ENCODE measurements at regions not wholly inside any gene's neighbourhood (a gene's known extent, or its start where the extent isn't known, plus 50 kb on each side); places are given as distances from the start of the nearest gene placed in this dataset.

DNA sequence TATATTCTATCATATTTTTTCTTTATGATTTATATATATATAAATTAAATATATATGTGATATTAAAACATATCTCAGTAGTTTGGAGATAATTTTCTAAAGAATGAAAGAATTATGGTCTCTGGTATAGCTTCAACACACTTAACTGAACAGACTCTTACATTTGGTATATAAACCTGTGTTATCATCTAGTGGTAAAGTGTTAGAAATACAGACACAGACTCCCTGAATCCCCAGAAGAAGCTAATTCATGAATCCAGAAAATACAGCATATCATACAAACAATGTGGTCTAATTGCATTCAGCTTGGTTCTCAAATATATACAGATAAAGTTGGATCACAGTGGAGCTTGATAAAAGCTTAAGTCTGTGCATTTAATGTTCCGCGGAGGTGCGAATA is 1100.4 kb downstream of the ROBO2 start:
- no peak for DNase-seq
- Histone ChIP-seq H3K36me3 (no peaks in the 10 kb centered on the region), H3K27ac (no peak overlapping the region), H3K9me3 (peaks cover 3% of the 10 kb centered on the region), H3K9ac (ENCODE audit: low read depth in 2 of 2, low read length in 2 of 2) (no peak overlapping the region), H3K4me1 (no peaks in the 10 kb centered on the region), H3K27me3 (no peaks in the 10 kb centered on the region), H3K4me3 (no peak overlapping the region)
- intact Hi-C loops (cut with DNase I) = no loop called here
- TF ChIP-seq, protein P1, sequence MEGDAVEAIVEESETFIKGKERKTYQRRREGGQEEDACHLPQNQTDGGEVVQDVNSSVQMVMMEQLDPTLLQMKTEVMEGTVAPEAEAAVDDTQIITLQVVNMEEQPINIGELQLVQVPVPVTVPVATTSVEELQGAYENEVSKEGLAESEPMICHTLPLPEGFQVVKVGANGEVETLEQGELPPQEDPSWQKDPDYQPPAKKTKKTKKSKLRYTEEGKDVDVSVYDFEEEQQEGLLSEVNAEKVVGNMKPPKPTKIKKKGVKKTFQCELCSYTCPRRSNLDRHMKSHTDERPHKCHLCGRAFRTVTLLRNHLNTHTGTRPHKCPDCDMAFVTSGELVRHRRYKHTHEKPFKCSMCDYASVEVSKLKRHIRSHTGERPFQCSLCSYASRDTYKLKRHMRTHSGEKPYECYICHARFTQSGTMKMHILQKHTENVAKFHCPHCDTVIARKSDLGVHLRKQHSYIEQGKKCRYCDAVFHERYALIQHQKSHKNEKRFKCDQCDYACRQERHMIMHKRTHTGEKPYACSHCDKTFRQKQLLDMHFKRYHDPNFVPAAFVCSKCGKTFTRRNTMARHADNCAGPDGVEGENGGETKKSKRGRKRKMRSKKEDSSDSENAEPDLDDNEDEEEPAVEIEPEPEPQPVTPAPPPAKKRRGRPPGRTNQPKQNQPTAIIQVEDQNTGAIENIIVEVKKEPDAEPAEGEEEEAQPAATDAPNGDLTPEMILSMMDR (IDR thresholded peaks at IDR 0.05) = no peak

DNA sequence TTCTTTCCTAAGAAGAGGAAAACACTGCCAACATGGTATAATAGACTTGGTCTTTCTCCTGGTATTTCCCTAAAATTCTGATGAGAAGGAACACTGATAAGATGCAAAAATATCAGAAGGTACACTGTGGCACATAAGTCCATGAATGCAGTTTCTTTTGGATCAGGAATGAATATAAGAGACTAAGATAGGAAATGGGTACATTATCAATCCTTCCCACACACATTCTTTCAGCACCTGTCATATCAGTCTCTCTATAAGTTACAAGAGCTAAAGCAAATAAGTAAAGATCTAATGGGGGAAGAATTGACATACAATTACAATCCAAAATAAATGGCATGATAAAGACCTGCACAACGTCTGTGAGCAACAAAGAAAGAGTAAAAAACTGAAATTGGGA is 1101.0 kb downstream of the ROBO2 start:
- TF ChIP-seq, protein P1 (IDR thresholded peaks at IDR 0.05) = no peak
- H3K9me3 ChIP-seq = peaks cover 3% of the 10 kb centered on the region
- H3K36me3 ChIP-seq = no peaks in the 10 kb centered on the region
- no peaks in the 10 kb centered on the region for H3K4me1 ChIP-seq
- no peak overlapping the region for H3K27ac ChIP-seq
- no peak for DNase-seq
- intact Hi-C loops (cut with DNase I) = no loop called here
- no peak overlapping the region for H3K9ac ChIP-seq (ENCODE audit: low read depth in 2 of 2, low read length in 2 of 2)
- H3K27me3 ChIP-seq = no peaks in the 10 kb centered on the region
- no peak overlapping the region for H3K4me3 ChIP-seq

DNA sequence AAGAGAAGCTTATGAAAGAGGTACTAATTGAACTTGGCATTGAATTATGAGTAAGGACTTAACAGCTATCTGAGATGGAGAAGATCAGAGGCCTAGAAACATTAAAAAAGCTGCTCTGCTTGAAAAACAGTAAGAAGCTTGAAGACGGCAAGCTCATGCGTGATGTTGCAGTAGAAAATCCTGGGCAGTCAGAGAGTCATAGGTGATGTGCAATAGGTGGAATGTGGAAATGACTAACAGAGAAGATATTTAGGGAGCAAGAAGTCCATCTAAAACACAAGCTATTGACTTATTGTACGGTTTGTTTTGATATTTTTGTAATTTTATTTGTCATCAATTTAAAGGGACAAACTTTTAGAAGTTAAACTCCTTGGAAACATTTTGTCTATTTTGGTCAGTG is 1101.4 kb downstream of the ROBO2 start:
- H3K27ac ChIP-seq = no peak overlapping the region
- no peak overlapping the region for H3K4me3 ChIP-seq
- TF ChIP-seq, protein P1 (IDR thresholded peaks at IDR 0.05) = no peak
- no peak for DNase-seq
- intact Hi-C loops (cut with DNase I) = no loop called here
- no peaks in the 10 kb centered on the region for H3K27me3 ChIP-seq
- H3K36me3 ChIP-seq = no peaks in the 10 kb centered on the region
- no peak overlapping the region for H3K9ac ChIP-seq (ENCODE audit: low read depth in 2 of 2, low read length in 2 of 2)
- peaks cover 3% of the 10 kb centered on the region for H3K9me3 ChIP-seq
- no peaks in the 10 kb centered on the region for H3K4me1 ChIP-seq

DNA sequence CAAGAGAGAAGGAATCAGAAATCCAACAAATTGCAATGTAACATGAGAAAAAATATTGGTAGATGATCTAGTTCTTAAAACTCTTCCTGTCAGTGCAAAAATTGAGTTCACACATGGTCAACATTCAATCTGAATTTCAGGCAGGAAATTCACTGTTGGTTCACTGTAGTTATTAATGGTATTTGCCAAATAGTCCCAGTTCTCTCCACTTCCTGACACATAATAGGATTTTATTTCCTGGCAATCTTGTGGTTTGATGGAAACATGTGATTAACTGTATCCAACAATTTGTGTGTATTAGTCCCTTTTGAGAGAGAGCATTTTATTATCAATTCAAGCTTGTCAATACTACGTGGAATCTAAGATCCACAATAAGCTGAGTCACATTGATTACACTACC is 1103.1 kb downstream of the ROBO2 start:
- DNase-seq = no peak
- Histone ChIP-seq H3K27me3 (no peaks in the 10 kb centered on the region), H3K9me3 (peaks cover 3% of the 10 kb centered on the region), H3K9ac (ENCODE audit: low read depth in 2 of 2, low read length in 2 of 2) (no peak overlapping the region), H3K4me3 (no peak overlapping the region), H3K36me3 (no peaks in the 10 kb centered on the region), H3K4me1 (no peaks in the 10 kb centered on the region), H3K27ac (no peak overlapping the region)
- intact Hi-C loops (cut with DNase I) = no loop called here
- TF ChIP-seq, protein P1 (IDR thresholded peaks at IDR 0.05) = no peak

DNA sequence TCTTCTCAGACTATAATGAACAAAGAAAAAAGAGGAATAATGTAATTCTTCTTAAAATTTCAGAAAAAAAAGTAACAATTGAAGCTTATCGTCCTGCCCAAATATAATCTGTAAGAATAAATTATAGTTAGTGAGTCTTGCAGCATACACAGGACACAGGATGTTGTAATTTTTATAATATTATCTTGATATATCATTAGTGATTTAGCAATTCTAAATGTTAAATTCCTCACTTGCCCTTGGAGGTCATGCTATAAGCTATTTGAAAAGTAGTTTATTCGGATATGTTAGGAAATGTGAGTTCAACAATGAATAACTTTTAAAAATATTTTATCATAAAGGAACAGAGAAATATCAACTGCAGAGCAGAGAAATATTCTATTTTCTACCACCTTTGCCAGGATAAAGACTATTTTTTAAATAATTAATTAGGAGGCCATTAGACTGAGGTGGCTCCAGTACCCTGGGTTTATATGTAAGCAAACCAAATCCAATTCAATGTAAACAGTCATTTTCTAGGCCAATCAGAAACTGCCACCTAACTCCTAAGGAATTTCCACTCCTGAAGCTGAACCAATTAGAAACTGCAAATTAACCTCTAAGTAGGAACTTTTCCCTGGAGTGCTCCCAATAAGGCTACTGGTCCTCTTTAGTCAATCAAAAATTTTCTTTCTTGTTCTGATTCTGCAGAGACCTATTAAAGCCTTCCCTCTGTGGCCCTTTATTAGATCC is 1109.3 kb downstream of the ROBO2 start:
- DNase-seq = no peak
- H3K27me3 ChIP-seq = no peaks in the 10 kb centered on the region
- no peak overlapping the region for H3K4me3 ChIP-seq
- no peak overlapping the region for H3K27ac ChIP-seq
- intact Hi-C loops (cut with DNase I) = no loop called here
- H3K9ac ChIP-seq (ENCODE audit: low read depth in 2 of 2, low read length in 2 of 2) = no peak overlapping the region
- H3K9me3 ChIP-seq = no peaks in the 10 kb centered on the region
- TF ChIP-seq, protein P1 (IDR thresholded peaks at IDR 0.05) = no peak
- H3K36me3 ChIP-seq = no peaks in the 10 kb centered on the region
- H3K4me1 ChIP-seq = no peaks in the 10 kb centered on the region

All from colonic mucosa (tissue), 4 donors.